ENCODE measurements at regions not wholly inside any gene's neighbourhood (a gene's known extent, or its start where the extent isn't known, plus 50 kb on each side); places are given as distances from the start of the nearest gene placed in this dataset.

- no peaks in the 10 kb centered on the region for H3K9me3 ChIP-seq (ENCODE audit: control insufficient read depth in 2 of 3, insufficient read depth in 1 of 3, low read length in 3 of 3)
- no peaks in the 10 kb centered on the region for H3K4me1 ChIP-seq (ENCODE audit: control insufficient read depth in 2 of 3, insufficient read depth in 2 of 3, low read depth in 1 of 3, low read length in 3 of 3)
- H3K36me3 ChIP-seq (ENCODE audit: control insufficient read depth in 2 of 3, insufficient read depth in 3 of 3, low read length in 3 of 3) = no peaks in the 10 kb centered on the region
- no peak for TF ChIP-seq CTCF (IDR thresholded peaks at IDR 0.05; ENCODE audit: borderline replicate concordance, extremely low read depth, insufficient read depth)
- no peaks in the 10 kb centered on the region for H3K27me3 ChIP-seq (ENCODE audit: control insufficient read depth, insufficient read depth, low read length)
- no peak overlapping the region for H3K9ac ChIP-seq (ENCODE audit: low read length in 3 of 3)
- FAIRE-seq (no peak), DNase-seq (no peak)
- H3K27ac ChIP-seq (ENCODE audit: low read depth in 2 of 2, low read length in 2 of 2) = no peak overlapping the region
- no peak overlapping the region for H3K4me3 ChIP-seq (ENCODE audit: low read length in 3 of 3)
- intact Hi-C loops (cut with DNase I) = no loop called here
Measured at GRCh38 chr2:57947398-57947797, 99.2 kb upstream of the VRK2 start.

GRCh38 chr2:57954020-57954419 is 92.6 kb upstream of the VRK2 start:
- FAIRE-seq = no peak
- Histone ChIP-seq H3K9me3 (ENCODE audit: control insufficient read depth in 2 of 3, insufficient read depth in 1 of 3, low read length in 3 of 3) (no peaks in the 10 kb centered on the region), H3K36me3 (ENCODE audit: control insufficient read depth in 2 of 3, insufficient read depth in 3 of 3, low read length in 3 of 3) (no peaks in the 10 kb centered on the region), H3K4me3 (ENCODE audit: low read length in 3 of 3) (no peak overlapping the region), H3K9ac (ENCODE audit: low read length in 3 of 3) (no peak overlapping the region), H3K27ac (ENCODE audit: low read depth in 2 of 2, low read length in 2 of 2) (no peak overlapping the region), H3K4me1 (ENCODE audit: control insufficient read depth in 2 of 3, insufficient read depth in 2 of 3, low read depth in 1 of 3, low read length in 3 of 3) (no peaks in the 10 kb centered on the region), H3K27me3 (ENCODE audit: control insufficient read depth, insufficient read depth, low read length) (no peaks in the 10 kb centered on the region)
- no peak for TF ChIP-seq CTCF (IDR thresholded peaks at IDR 0.05; ENCODE audit: borderline replicate concordance, extremely low read depth, insufficient read depth)
- DNase-seq = no peak
- intact Hi-C loops (cut with DNase I) = no loop called here

GRCh38 chr2:57957238-57957637 is 89.4 kb upstream of the VRK2 start:
- intact Hi-C loops (cut with DNase I) = no loop called here
- no peak overlapping the region for H3K27ac ChIP-seq (ENCODE audit: low read depth in 2 of 2, low read length in 2 of 2)
- no peak overlapping the region for H3K9ac ChIP-seq (ENCODE audit: low read length in 3 of 3)
- H3K36me3 ChIP-seq (ENCODE audit: control insufficient read depth in 2 of 3, insufficient read depth in 3 of 3, low read length in 3 of 3) = no peaks in the 10 kb centered on the region
- H3K4me3 ChIP-seq (ENCODE audit: low read length in 3 of 3) = no peak overlapping the region
- DNase-seq (no peak), FAIRE-seq (no peak)
- H3K9me3 ChIP-seq (ENCODE audit: control insufficient read depth in 2 of 3, insufficient read depth in 1 of 3, low read length in 3 of 3) = no peaks in the 10 kb centered on the region
- no peaks in the 10 kb centered on the region for H3K4me1 ChIP-seq (ENCODE audit: control insufficient read depth in 2 of 3, insufficient read depth in 2 of 3, low read depth in 1 of 3, low read length in 3 of 3)
- no peak for TF ChIP-seq CTCF (IDR thresholded peaks at IDR 0.05; ENCODE audit: borderline replicate concordance, extremely low read depth, insufficient read depth)
- no peaks in the 10 kb centered on the region for H3K27me3 ChIP-seq (ENCODE audit: control insufficient read depth, insufficient read depth, low read length)

GRCh38 chr2:57959390-57959789 is 87.2 kb upstream of the VRK2 start:
- FAIRE-seq = no peak

More at GRCh38 chr2:57959390-57959789, 87.2 kb upstream of the VRK2 start:
- H3K4me1 ChIP-seq (ENCODE audit: control insufficient read depth in 2 of 3, insufficient read depth in 2 of 3, low read depth in 1 of 3, low read length in 3 of 3) = no peaks in the 10 kb centered on the region
- H3K4me3 ChIP-seq (ENCODE audit: low read length in 3 of 3) = no peak overlapping the region
- H3K27ac ChIP-seq (ENCODE audit: low read depth in 2 of 2, low read length in 2 of 2) = no peak overlapping the region
- intact Hi-C loops (cut with DNase I) = no loop called here
- DNase-seq = no peak
- H3K9me3 ChIP-seq (ENCODE audit: control insufficient read depth in 2 of 3, insufficient read depth in 1 of 3, low read length in 3 of 3) = no peaks in the 10 kb centered on the region
- no peaks in the 10 kb centered on the region for H3K27me3 ChIP-seq (ENCODE audit: control insufficient read depth, insufficient read depth, low read length)
- H3K9ac ChIP-seq (ENCODE audit: low read length in 3 of 3) = no peak overlapping the region
- no peak for TF ChIP-seq CTCF (IDR thresholded peaks at IDR 0.05; ENCODE audit: borderline replicate concordance, extremely low read depth, insufficient read depth)
- H3K36me3 ChIP-seq (ENCODE audit: control insufficient read depth in 2 of 3, insufficient read depth in 3 of 3, low read length in 3 of 3) = no peaks in the 10 kb centered on the region

Measured in kidney (tissue), 13 donors.